ENCODE measurements at regions not wholly inside any gene's neighbourhood (a gene's known extent, or its start where the extent isn't known, plus 50 kb on each side); places are given as distances from the start of the nearest gene placed in this dataset.
A peak's percentile ranks its signal among the peaks of the same experiment; 100 is the strongest.

GRCh38 chr4:42302348-42302747 lies 94.9 kb upstream of the SHISA3 start:
- BruUV-seq (replicated peaks): no TSS peak
- POLR2A ChIA-PET (ENCODE audit: unreplicated experiment): no interaction called here
- H3K27ac ChIP-seq (ENCODE audit: insufficient read depth, low read length): no peak overlapping the region
- no peaks in the 10 kb centered on the region for H3K9me3 ChIP-seq (ENCODE audit: control insufficient read depth, insufficient read depth, low read length)
- H4K20me1 ChIP-seq (ENCODE audit: insufficient read depth, low read length): no peaks in the 10 kb centered on the region
- no peak overlapping the region for H2BK120ac ChIP-seq (ENCODE audit: low read depth, low read length)
- H3K36me3 ChIP-seq (ENCODE audit: control insufficient read depth, insufficient read depth, low read length): no peaks in the 10 kb centered on the region
- H3K79me1 ChIP-seq (ENCODE audit: low read depth in 1 of 2, low read length in 2 of 2): no peaks in the 10 kb centered on the region
- no peak for TF ChIP-seq MAFK (IDR thresholded peaks at IDR 0.05; ENCODE audit: low read depth, low read length)
- TF ChIP-seq, protein P1, sequence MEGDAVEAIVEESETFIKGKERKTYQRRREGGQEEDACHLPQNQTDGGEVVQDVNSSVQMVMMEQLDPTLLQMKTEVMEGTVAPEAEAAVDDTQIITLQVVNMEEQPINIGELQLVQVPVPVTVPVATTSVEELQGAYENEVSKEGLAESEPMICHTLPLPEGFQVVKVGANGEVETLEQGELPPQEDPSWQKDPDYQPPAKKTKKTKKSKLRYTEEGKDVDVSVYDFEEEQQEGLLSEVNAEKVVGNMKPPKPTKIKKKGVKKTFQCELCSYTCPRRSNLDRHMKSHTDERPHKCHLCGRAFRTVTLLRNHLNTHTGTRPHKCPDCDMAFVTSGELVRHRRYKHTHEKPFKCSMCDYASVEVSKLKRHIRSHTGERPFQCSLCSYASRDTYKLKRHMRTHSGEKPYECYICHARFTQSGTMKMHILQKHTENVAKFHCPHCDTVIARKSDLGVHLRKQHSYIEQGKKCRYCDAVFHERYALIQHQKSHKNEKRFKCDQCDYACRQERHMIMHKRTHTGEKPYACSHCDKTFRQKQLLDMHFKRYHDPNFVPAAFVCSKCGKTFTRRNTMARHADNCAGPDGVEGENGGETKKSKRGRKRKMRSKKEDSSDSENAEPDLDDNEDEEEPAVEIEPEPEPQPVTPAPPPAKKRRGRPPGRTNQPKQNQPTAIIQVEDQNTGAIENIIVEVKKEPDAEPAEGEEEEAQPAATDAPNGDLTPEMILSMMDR (conservative IDR thresholded peaks at IDR 0.05; ENCODE audit: low read depth, low read length): peak; percentile 17; the same call in 1 of the 2 replicates
- TF ChIP-seq BHLHE40 (IDR thresholded peaks at IDR 0.05; ENCODE audit: low read depth, low read length): no peak
- TF ChIP-seq RFX5 (IDR thresholded peaks at IDR 0.05; ENCODE audit: low read depth, low read length): no peak
- TF ChIP-seq SMC3 (IDR thresholded peaks at IDR 0.05; ENCODE audit: low read depth, low read length): no peak
- no peak for TF ChIP-seq NFE2L2 (IDR thresholded peaks at IDR 0.05; ENCODE audit: low read depth, low read length)
- TF ChIP-seq CEBPB (IDR thresholded peaks at IDR 0.05; ENCODE audit: low read depth, low read length): peak; percentile 73
- no peak for TF ChIP-seq RCOR1 (IDR thresholded peaks at IDR 0.05; ENCODE audit: insufficient replicate concordance, low read length)
- TF ChIP-seq RAD21 (IDR thresholded peaks at IDR 0.05; ENCODE audit: low read length): no peak
- no peak overlapping the region for H3K4me3 ChIP-seq (ENCODE audit: insufficient read depth, low read depth, low read length)
- H3K23ac ChIP-seq (ENCODE audit: low read depth, low read length): no peak overlapping the region
- no peak overlapping the region for H3K4ac ChIP-seq (ENCODE audit: low read depth, low read length)
- CTCF ChIA-PET: no interaction called here
- no CpG with 5 or more reads among the region's 4 CpGs for WGBS, 2 experiments (ENCODE audit: extremely low coverage in 2 of 2, insufficient read length in 1 of 2)
- dilution Hi-C loops (cut with HindIII; ENCODE audit: low sequenced_read_pairs, unreplicated experiment) (no loop called here), intact Hi-C loops (cut with micrococcal nuclease) (no loop called here), in situ Hi-C loops (cut with MboI; ENCODE audit: low sequenced_read_pairs) (no loop called here)
- H3K27me3 ChIP-seq (ENCODE audit: control insufficient read depth, insufficient read depth, low read length): peaks cover 2% of the 10 kb centered on the region; the same call in 1 of the 2 replicates
- ATAC-seq (ENCODE audit: low read depth) (peak; percentile 62), DNase-seq (peak; percentile 9)
- H2BK15ac ChIP-seq (ENCODE audit: low read depth, low read length): no peak overlapping the region
- H4K8ac ChIP-seq (ENCODE audit: low read depth in 2 of 2, low read length in 2 of 2): peak overlapping the region in 1 of 2 experiments; percentile 57; a peak in 1 of 4 replicates
- no peak overlapping the region for H3K18ac ChIP-seq (ENCODE audit: low read depth, low read length)
- H3K4me1 ChIP-seq (ENCODE audit: control insufficient read depth, insufficient read depth, low read length): no peaks in the 10 kb centered on the region; the same call in 1 of the 2 replicates
- no peak overlapping the region for H4K91ac ChIP-seq (ENCODE audit: insufficient read depth, low read depth, low read length)
- no peaks in the 10 kb centered on the region for H3K9me1 ChIP-seq (ENCODE audit: insufficient read depth, low read length)
- H3K56ac ChIP-seq (ENCODE audit: extremely low read depth, insufficient read depth, low read length): no peak overlapping the region
- H2AK9ac ChIP-seq (replicated peaks; ENCODE audit: low read depth, low read length, poor library complexity): no peak overlapping the region
- no peak overlapping the region for H3K14ac ChIP-seq (replicated peaks; ENCODE audit: low read depth, low read length)
- H3K4me2 ChIP-seq (ENCODE audit: low read depth, low read length): no peak overlapping the region
- H2BK20ac ChIP-seq (ENCODE audit: low read depth, low read length): no peak overlapping the region
- H3K9ac ChIP-seq (ENCODE audit: low read depth, low read length): no peak overlapping the region
- H4K5ac ChIP-seq (ENCODE audit: low read depth, low read length): no peak overlapping the region
- no peak overlapping the region for H2AK5ac ChIP-seq (ENCODE audit: low read depth, low read length)
- H2AFZ ChIP-seq (replicated peaks; ENCODE audit: low read length, poor library complexity): no peak overlapping the region
- H2BK5ac ChIP-seq (ENCODE audit: low read depth, low read length, poor library complexity, severe bottlenecking): no peak overlapping the region

Data from IMR-90 (cell line).